HG02938 (cell line): ENCODE measurements at regions not wholly inside any gene's neighbourhood (a gene's known extent, or its start where the extent isn't known, plus 50 kb on each side); places are given as distances from the start of the nearest gene placed in this dataset.
"Not testable (repeated sequence)": the region's sequence is repeated elsewhere in the genome, so short reads cannot be mapped to it uniquely, and the experiment has no call there.

ENCODE experiments used
- ATAC-seq: cut with Tn5 transposase; IDR thresholded peaks from one replicate; pipeline ENCODE4 v1.9.1; 2021; ENCODE audit warnings: mild to moderate bottlenecking, moderate library complexity; ENCODE audit not compliant: unreplicated experiment

- no peak for ATAC-seq
These were observed 229.1 kb upstream of the ACVR2A start for GRCh38 chr2:147615726-147616125.

DNA sequence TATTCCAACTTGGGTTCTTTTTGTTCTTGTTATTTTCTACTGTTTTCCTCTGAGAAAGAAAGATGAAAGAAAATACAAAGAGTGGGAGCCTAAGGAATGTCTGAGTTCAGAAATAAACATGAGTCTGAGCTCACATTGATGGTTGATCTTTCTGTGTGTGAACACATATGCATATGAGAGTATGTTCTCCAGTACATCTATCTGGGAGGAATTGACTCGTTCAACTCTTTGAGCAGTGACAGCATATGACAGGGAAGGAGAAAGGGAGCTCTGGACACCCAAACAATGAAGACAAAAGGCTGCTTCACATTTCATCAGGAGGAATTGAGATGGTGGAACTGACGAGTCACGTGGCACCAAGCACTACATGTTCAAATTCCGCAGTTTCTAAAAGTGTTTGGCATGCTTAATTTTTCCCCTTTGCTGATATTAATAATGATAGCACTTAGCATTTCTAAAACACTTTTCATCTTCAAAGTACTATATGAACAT, 229.8 kb upstream of the ACVR2A start:
- ATAC-seq = no peak

- ATAC-seq = no peak
These were observed 230.4 kb upstream of the ACVR2A start for GRCh38 chr2:147614471-147614870.

DNA sequence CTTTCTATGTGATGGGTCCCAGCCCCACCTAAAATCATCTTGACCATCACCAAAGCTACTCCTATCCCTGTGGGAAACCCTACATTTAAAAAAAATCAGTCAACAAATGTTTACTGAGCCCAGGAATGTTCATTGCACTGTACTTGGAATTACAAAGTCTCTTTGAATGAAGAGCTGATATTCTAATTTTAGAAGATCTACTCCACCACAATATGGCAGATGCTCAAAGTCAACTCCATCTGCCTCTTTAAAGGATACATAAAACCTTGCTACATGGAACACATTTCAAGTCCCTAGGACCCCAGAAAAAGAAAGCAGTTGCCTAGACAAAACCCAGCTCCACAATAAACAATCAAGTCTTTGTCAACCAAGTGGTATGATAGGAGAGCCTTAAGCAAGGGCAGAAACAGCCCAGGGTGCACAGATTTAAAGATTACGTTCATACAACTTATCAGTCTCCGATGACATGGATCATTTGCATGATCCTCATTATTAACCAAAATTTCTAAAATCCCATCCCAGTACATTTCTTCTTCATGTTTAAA, 234.3 kb upstream of the ACVR2A start:
- no peak for ATAC-seq

GRCh38 chr2:147609301-147609700, 235.5 kb upstream of the ACVR2A start:
- ATAC-seq = no peak

GRCh38 chr2:147607379-147607778, 237.4 kb upstream of the ACVR2A start:
- ATAC-seq = no peak

- no peak for ATAC-seq
These were observed 241.0 kb upstream of the ACVR2A start for GRCh38 chr2:147603876-147604275.

DNA sequence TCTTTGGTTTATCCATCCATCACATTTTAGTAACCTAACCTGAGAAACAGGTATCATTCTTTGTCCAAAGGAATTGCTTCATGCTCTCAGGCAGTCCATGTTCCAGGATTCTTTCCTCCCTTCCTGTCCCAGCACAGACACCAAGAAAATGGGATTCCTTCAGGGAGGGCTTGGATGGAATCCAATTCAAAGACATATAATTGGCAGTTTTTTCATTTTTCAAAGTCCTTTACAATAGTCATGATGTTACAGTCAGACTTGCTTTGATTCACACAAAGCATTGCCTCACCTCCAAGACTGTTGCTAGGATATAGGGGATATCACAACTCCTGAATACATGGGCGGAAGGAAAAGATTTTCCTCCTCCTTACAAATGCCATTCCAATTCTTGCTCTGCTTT, 241.4 kb upstream of the ACVR2A start:
- no peak for ATAC-seq

- no peak for ATAC-seq
These were observed 244.2 kb upstream of the ACVR2A start for GRCh38 chr2:147600646-147601045.

- no peak for ATAC-seq
These were observed 244.6 kb upstream of the ACVR2A start for GRCh38 chr2:147600223-147600622.

GRCh38 chr2:147595200-147595599, 249.6 kb upstream of the ACVR2A start:
- no peak for ATAC-seq

DNA sequence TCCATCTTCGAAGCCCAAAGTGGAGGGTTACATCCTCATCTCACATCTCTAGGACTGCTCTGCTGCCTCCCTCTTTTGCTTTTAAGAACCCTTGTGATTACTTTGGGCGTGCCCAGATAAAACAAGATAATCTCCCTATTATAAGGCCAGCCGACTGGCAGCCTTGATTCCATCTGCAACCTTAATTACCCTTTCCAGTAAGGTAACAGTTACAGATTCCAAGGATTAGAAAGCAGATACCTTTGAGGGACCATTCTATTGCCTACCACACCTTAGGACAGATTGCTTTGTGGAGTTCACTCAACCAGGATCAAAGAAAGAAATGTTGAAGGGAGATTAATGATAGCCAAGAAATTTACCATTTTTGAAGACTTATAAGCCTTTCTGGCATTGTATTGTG, 250.8 kb upstream of the ACVR2A start:
- ATAC-seq = no peak

DNA sequence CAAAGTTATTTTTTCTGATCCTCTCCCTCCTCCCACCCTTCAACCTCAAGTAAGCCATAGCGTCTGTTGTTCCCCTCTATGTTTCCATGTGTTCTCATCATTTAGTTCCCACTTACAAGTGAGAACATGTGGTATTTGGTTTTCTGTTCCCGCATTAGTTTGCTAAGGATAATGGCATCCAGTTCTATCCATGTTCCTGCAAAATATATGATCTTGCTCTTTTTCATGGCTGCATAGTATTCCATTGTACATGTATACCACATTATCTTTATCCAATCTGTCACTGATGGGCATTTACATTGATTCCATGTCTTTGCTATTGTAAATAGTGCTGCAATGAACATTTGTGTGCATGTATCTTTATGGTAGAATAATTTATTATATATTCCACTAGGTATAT, 252.0 kb upstream of the ACVR2A start:
- ATAC-seq = not testable (repeated sequence)

GRCh38 chr2:147589127-147589526, 255.7 kb upstream of the ACVR2A start:
- ATAC-seq = no peak

DNA sequence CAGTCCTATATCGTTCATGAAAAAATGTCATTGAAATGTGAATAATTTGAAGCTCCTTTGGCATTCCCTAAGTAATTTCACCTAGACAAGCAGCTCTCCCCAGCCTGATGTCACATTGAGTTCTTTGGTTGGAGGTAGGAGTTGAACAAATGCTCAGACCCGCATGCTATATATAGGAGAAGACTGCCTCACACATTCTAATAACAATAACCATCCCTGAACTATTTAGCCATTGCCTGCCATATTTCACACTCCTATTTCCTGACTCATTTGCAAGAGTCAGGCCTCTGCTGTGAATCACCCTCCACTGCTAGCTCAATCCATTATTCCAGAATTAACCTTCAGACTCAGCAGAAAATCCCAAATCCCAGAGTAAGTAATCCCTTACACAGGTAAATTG, 256.6 kb upstream of the ACVR2A start:
- no peak for ATAC-seq

GRCh38 chr2:147578529-147578928, 266.3 kb upstream of the ACVR2A start:
- no peak for ATAC-seq

GRCh38 chr2:147577998-147578380, 266.8 kb upstream of the ACVR2A start:
- ATAC-seq = no peak

DNA sequence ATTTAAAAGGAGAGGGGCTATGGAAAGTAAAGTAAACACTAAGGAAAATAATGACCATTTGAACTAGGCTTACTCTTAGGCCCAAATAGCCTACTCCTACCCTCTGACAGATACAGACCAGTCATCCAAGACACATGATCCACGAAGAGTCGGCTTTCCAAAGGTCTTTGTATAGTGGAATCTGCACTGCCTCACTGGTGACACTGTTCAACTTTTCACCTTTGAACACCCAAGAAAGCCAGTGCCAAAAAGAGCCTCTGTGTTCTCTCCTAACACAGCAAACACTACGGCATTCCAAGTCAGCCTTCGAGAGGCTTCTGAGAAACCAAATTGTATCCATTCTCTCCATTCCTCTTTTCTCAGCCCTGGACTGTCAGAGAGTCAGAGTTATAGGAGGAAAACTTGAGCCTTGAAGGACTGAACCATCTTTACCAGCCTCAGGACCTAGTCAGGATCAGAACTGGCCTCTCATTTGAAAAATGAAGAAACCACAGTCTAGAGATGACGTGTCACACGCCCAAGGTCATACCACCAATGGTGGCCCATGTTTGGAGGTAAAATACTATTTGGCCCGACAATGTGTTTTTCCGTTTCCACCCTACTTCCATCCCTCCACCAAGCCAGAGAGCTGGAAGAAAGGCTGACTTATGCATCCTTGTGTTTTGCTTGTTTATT, 267.4 kb upstream of the ACVR2A start:
- no peak for ATAC-seq

GRCh38 chr2:147575106-147575505, 269.7 kb upstream of the ACVR2A start:
- ATAC-seq = no peak

DNA sequence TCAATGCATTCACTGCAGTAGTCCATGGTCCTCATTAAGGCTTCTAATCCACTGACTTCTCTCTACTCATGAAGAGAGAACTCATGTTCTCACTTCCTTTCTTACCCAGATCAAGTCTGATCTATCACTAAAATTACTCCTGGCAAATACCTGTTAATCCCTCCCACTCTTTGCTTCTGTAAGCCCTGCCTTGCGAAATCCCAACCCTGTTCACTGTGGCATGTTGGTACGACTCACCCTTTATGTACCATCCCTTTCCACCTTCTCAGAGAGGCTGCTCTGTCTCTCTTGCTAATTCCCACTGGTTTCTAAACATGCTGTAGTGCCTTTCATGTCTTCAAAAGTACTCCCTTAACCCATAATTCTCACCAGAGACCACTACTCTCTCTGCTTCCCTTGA, 272.2 kb upstream of the ACVR2A start:
- no peak for ATAC-seq

DNA sequence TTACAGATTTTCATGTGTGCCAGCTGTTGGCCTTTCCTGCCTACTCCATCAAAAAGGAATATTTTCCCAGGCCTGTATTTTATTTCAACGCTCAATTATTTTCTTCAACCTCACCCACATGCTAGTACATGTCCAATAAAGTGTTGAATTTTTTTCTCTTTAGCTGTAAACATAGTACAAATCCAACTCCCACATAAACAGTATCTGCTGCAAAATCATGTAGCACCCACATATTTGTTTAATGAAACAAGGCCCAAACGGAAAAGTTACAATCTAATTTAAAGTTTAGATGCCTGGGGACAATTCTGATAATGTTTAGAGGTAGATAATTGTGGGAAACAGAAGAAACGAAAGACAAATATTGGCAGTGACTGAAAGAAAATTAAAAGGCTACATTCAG, 275.4 kb upstream of the ACVR2A start:
- ATAC-seq = no peak

GRCh38 chr2:147568109-147568508, 276.7 kb upstream of the ACVR2A start:
- ATAC-seq = no peak

GRCh38 chr2:147567136-147567535, 277.7 kb upstream of the ACVR2A start:
- no peak for ATAC-seq
